H1 (cell line): ENCODE measurements at regions not wholly inside any gene's neighbourhood (a gene's known extent, or its start where the extent isn't known, plus 50 kb on each side); places are given as distances from the start of the nearest gene placed in this dataset.

Experiments
- CTCF ChIA-PET: fragments of 300-600 bp; sonication (Branson Sonifier 250); formaldehyde crosslinking; loops from one replicate; lab custom pipeline; 2021; ENCODE audit not compliant: partially characterized antibody; lab: Charles Lee
- POLR2A ChIA-PET: fragments of 300-600 bp; sonication (Branson Sonifier 250); formaldehyde crosslinking; loops from one replicate; lab custom pipeline; 2021; ENCODE audit warnings: inconsistent platforms; ENCODE audit not compliant: partially characterized antibody; lab: Charles Lee
- DNase-seq, 2 experiments: peaks; one replicate each; pipeline versions ENCODE4 v3.0.0 to v3.0.0-alpha.2; 2010 to 2022; ENCODE audit warnings: low spot score in 2 of 2, low read depth in 1 of 2, mixed read lengths in 1 of 2
- FAIRE-seq: peaks from 2 replicates; lab custom pipeline; 2011; peaks lifted over from hg19 to GRCh38; lab: Jason Lieb, UNC
- H2AFZ ChIP-seq: 2 replicates; pipeline ENCODE4 v1.8.1; 2012; ENCODE audit warnings: low read length, inconsistent platforms
- H2AK5ac ChIP-seq: 2 replicates; pipeline ENCODE4 v1.6.1; 2013; ENCODE audit warnings: low read depth, low read length
- H2BK120ac ChIP-seq: replicated peaks from 2 replicates; pipeline ENCODE3; 2013; ENCODE audit warnings: low read depth, low read length, inconsistent platforms
- H2BK12ac ChIP-seq: 2 replicates; pipeline ENCODE4 v1.6.1; 2013; ENCODE audit warnings: low read depth, low read length
- H2BK15ac ChIP-seq: 2 replicates; pipeline ENCODE4 v1.6.1; 2013; ENCODE audit warnings: low read length
- H2BK20ac ChIP-seq: 2 replicates; pipeline ENCODE4 v1.6.1; 2013; ENCODE audit warnings: low read length
- H2BK5ac ChIP-seq: 2 replicates; pipeline ENCODE4 v1.6.1; 2013; ENCODE audit warnings: low read depth, low read length
- H3K14ac ChIP-seq: 2 replicates; pipeline ENCODE4 v1.6.1; 2013; ENCODE audit warnings: inconsistent platforms; ENCODE audit not compliant: insufficient read length
- H3K18ac ChIP-seq: 2 replicates; pipeline ENCODE4 v1.6.1; 2013; ENCODE audit warnings: low read length; ENCODE audit errors: extremely low read depth
- H3K23ac ChIP-seq: 2 replicates; pipeline ENCODE4 v1.6.1; 2013; ENCODE audit warnings: inconsistent platforms; ENCODE audit not compliant: insufficient read length
- H3K23me2 ChIP-seq: 2 replicates; pipeline ENCODE4 v1.6.1; 2013; ENCODE audit warnings: low read depth, low read length
- H3K27ac ChIP-seq: 2 replicates; pipeline ENCODE4 v1.6.1; 2011; ENCODE audit warnings: low read depth, low read length, inconsistent platforms
- H3K27me3 ChIP-seq, 4 experiments: replicated peaks in 1 of 4; 1 replicate in 1 of 4; 2 replicates in 3 of 4; pipeline versions ENCODE4 v1.6.1 to v1.8.1; 2011 to 2013; ENCODE audit warnings: low read length in 3 of 4, mild to moderate bottlenecking in 3 of 4, inconsistent platforms in 2 of 4, mixed read lengths in 2 of 4, moderate library complexity in 1 of 4; ENCODE audit not compliant: control insufficient read depth in 3 of 4, insufficient read depth in 3 of 4; ENCODE audit errors: extremely low read depth in 1 of 4
- H3K36me3 ChIP-seq, 4 experiments: 2 replicates each; pipeline versions ENCODE4 v1.6.1 to v1.8.1; 2011 to 2013; ENCODE audit warnings: mild to moderate bottlenecking in 4 of 4, low read length in 3 of 4, moderate library complexity in 2 of 4, control low read depth in 1 of 4, inconsistent platforms in 1 of 4; ENCODE audit not compliant: insufficient read depth in 4 of 4, control insufficient read depth in 2 of 4
- H3K4ac ChIP-seq: replicated peaks from 2 replicates; pipeline ENCODE3; 2013; ENCODE audit warnings: low read length, low read depth, mixed read lengths, inconsistent platforms; ENCODE audit not compliant: insufficient read length
- H3K4me1 ChIP-seq, 4 experiments: replicated peaks in 1 of 4; 1 replicate in 1 of 4; 2 replicates in 3 of 4; pipeline versions ENCODE4 v1.6.1 to v1.8.1; 2011 to 2013; ENCODE audit warnings: low read length in 3 of 4, inconsistent platforms in 2 of 4, mixed read lengths in 1 of 4; ENCODE audit not compliant: insufficient read depth in 4 of 4, control insufficient read depth in 3 of 4
- H3K4me2 ChIP-seq, 2 experiments: 2 replicates each; pipeline versions ENCODE4 v1.6.1 to v1.8.1; 2011 to 2013; ENCODE audit warnings: low read depth in 2 of 2, low read length in 2 of 2, control low read depth in 1 of 2, inconsistent platforms in 1 of 2, mild to moderate bottlenecking in 1 of 2; ENCODE audit not compliant: insufficient read depth in 1 of 2
- H3K4me3 ChIP-seq, 4 experiments: fragments of 200-600, 300-600 bp in 1 of 4; sonication (generic), shearing (Covaris generic), sonication (Bioruptor Twin) in 1 of 4; 2 replicates each; pipeline versions ENCODE4 v1.5.1 to v1.8.1; 2011 to 2016; ENCODE audit warnings: low read length in 4 of 4, low read depth in 3 of 4, control low read depth in 2 of 4, inconsistent platforms in 2 of 4, mild to moderate bottlenecking in 2 of 4, mixed read lengths in 1 of 4, moderate library complexity in 1 of 4; ENCODE audit not compliant: insufficient read depth in 2 of 4; ENCODE audit errors: extremely low read depth in 1 of 4
- H3K56ac ChIP-seq: replicated peaks from 2 replicates; pipeline ENCODE3; 2013; ENCODE audit warnings: low read depth, mild to moderate bottlenecking, mixed read lengths, low read length, inconsistent platforms; ENCODE audit not compliant: insufficient read length
- H3K79me1 ChIP-seq: 2 replicates; pipeline ENCODE4 v1.6.1; 2013; ENCODE audit warnings: low read depth, low read length, control low read depth
- H3K79me2 ChIP-seq, 2 experiments: 2 replicates each; pipeline versions ENCODE4 v1.6.1 to v1.8.1; 2012 to 2013; ENCODE audit warnings: low read length in 2 of 2, mild to moderate bottlenecking in 2 of 2, inconsistent platforms in 1 of 2; ENCODE audit not compliant: insufficient read depth in 2 of 2, control insufficient read depth in 1 of 2
- H3K9ac ChIP-seq, 4 experiments: replicated peaks in 1 of 4; 1 replicate in 1 of 4; 2 replicates in 3 of 4; pipeline versions ENCODE4 v1.6.1 to v1.8.1; 2011 to 2013; ENCODE audit warnings: low read depth in 3 of 4, low read length in 3 of 4, control low read depth in 2 of 4, mild to moderate bottlenecking in 2 of 4, moderate library complexity in 2 of 4, inconsistent platforms in 1 of 4; ENCODE audit errors: extremely low read depth in 1 of 4
- H3K9me3 ChIP-seq, 2 experiments: 2 replicates each; pipeline versions ENCODE4 v1.6.1 to v1.8.1; 2012 to 2013; ENCODE audit warnings: mild to moderate bottlenecking in 2 of 2, moderate library complexity in 2 of 2, control low read depth in 1 of 2, inconsistent platforms in 1 of 2, low read depth in 1 of 2, low read length in 1 of 2, mixed read lengths in 1 of 2; ENCODE audit not compliant: insufficient read depth in 2 of 2
- H4K20me1 ChIP-seq, 2 experiments: replicated peaks in 1 of 2; 2 replicates each; pipeline versions ENCODE3 to v1.8.1; 2011 to 2013; ENCODE audit warnings: inconsistent platforms in 2 of 2, low read length in 2 of 2, mild to moderate bottlenecking in 1 of 2; ENCODE audit not compliant: insufficient read depth in 2 of 2, control insufficient read depth in 1 of 2
- H4K5ac ChIP-seq: 2 replicates; pipeline ENCODE4 v1.6.1; 2013; ENCODE audit warnings: low read length, low read depth, mixed read lengths, inconsistent platforms; ENCODE audit not compliant: insufficient read length
- H4K8ac ChIP-seq: 2 replicates; pipeline ENCODE4 v1.8.0; 2013; ENCODE audit warnings: mild to moderate bottlenecking, moderate library complexity, low read length, inconsistent platforms; ENCODE audit not compliant: insufficient read depth; ENCODE audit errors: extremely low read depth
- H4K91ac ChIP-seq: replicated peaks from 2 replicates; pipeline ENCODE3; 2013; ENCODE audit warnings: low read length, mixed read lengths, inconsistent platforms; ENCODE audit not compliant: insufficient read length
- BRCA1 ChIP-seq: IDR thresholded peaks from 2 replicates; pipeline ENCODE4 v1.6.1; 2012; ENCODE audit warnings: low read depth, low read length, improper control_type of control experiment
- GABPA ChIP-seq: IDR thresholded peaks from 2 replicates; pipeline ENCODE4 v1.6.1; 2011; ENCODE audit warnings: mild to moderate bottlenecking, low read length, moderate library complexity, borderline replicate concordance; ENCODE audit not compliant: insufficient read depth
- KDM5A ChIP-seq: fragments of 200-600 bp; IDR thresholded peaks from 2 replicates; pipeline ENCODE4 v1.7.1; 2012; ENCODE audit warnings: mild to moderate bottlenecking, low read length, inconsistent platforms, mixed read lengths
- MAFK ChIP-seq: IDR thresholded peaks from 2 replicates; pipeline ENCODE4 v1.6.1; 2012; ENCODE audit warnings: low read depth, mild to moderate bottlenecking, improper control_type of control experiment, low read length
- SIRT6 ChIP-seq: IDR thresholded peaks from one replicate; pipeline ENCODE4 v1.7.1; 2012; ENCODE audit warnings: low read length, inconsistent platforms
- TAF7 ChIP-seq: optimal IDR thresholded peaks from 2 replicates; pipeline ENCODE3; 2011; ENCODE audit warnings: low read depth, mild to moderate bottlenecking, inconsistent platforms, low read length, moderate library complexity, borderline replicate concordance
- WGBS, 2 experiments: shearing (Covaris generic) in 1 of 2; methylation state at CpG; one replicate each; pipeline versions ENCODE4 v1.1.6 to v1.1.7; 2013 to 2015; ENCODE audit warnings: low lambda C conversion rate in 2 of 2, mixed read lengths in 2 of 2, inconsistent platforms in 1 of 2, low coverage in 1 of 2, missing lambda C conversion rate in 1 of 2; ENCODE audit not compliant: insufficient replicate concordance in 2 of 2, insufficient coverage in 1 of 2, insufficient read length in 1 of 2; ENCODE audit errors: extremely low coverage in 1 of 2, missing lambda C conversion rate in 1 of 2; 5-methylcytosine and 5-hydroxymethylcytosine counted together

DNA sequence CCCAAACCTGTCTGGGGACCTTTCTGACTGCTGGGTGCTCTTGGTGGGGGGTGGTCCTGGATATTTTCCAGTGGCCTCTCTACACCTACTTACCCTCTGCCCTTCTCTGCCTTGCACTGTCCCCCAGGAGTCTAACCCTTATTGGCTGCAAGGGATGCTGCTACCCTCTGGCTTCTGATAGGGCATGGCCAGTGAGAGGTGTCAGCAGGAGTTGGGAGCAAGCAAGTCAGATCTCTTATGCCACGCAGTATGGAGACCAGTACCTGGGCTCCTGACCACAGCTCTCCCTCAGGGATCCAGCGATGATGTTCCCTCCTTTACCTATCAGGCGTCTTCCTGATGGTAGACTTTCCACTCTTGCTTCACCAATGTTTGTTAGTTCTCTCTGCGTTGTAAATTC is 373.7 kb downstream of the SOCS6 start:
- no peak overlapping the region for H3K23ac ChIP-seq
- ChIA-PET CTCF (no interaction called here), POLR2A (no interaction called here)
- no peaks in the 10 kb centered on the region for H3K36me3 ChIP-seq
- no peak overlapping the region for H3K4me2 ChIP-seq
- DNase-seq (no peak), FAIRE-seq (no peak)
- H3K14ac ChIP-seq, result no peak overlapping the region
- no peaks in the 10 kb centered on the region for H3K23me2 ChIP-seq
- H4K5ac ChIP-seq, result no peak overlapping the region
- no peaks in the 10 kb centered on the region for H4K20me1 ChIP-seq
- no peak overlapping the region for H2AK5ac ChIP-seq
- H4K8ac ChIP-seq, result no peak overlapping the region
- no peak overlapping the region for H2AFZ ChIP-seq
- H2BK120ac ChIP-seq, result no peak overlapping the region
- H4K91ac ChIP-seq, result no peak overlapping the region
- H2BK12ac ChIP-seq, result no peak overlapping the region
- H2BK15ac ChIP-seq, result no peak overlapping the region
- no peak overlapping the region for H3K9ac ChIP-seq
- no peaks in the 10 kb centered on the region for H3K4me1 ChIP-seq
- H3K79me1 ChIP-seq, result no peaks in the 10 kb centered on the region
- no peak overlapping the region for H3K27ac ChIP-seq
- no peak overlapping the region for H3K4ac ChIP-seq
- no peaks in the 10 kb centered on the region for H3K79me2 ChIP-seq
- 75% methylated on average over 4 of the region's 4 CpGs; no CpG with 5 or more reads in 1 of the 2 experiments for whole genome bisulfite sequencing, 2 experiments
- no peak overlapping the region for H2BK20ac ChIP-seq
- H3K4me3 ChIP-seq, result no peak overlapping the region
- no peaks in the 10 kb centered on the region for H3K27me3 ChIP-seq
- no peak overlapping the region for H3K18ac ChIP-seq
- H2BK5ac ChIP-seq, result no peak overlapping the region
- H3K56ac ChIP-seq, result no peak overlapping the region
- H3K9me3 ChIP-seq, result peaks cover 39 to 59% of the 10 kb centered on the region in 2 experiments
- no peak for TF ChIP-seq SIRT6
- TF ChIP-seq KDM5A, result no peak
- TF ChIP-seq GABPA, result no peak
- TF ChIP-seq MAFK, result no peak
- no peak for TF ChIP-seq TAF7
- TF ChIP-seq BRCA1, result no peak
